ENCODE measurements at regions not wholly inside any gene's neighbourhood (a gene's known extent, or its start where the extent isn't known, plus 50 kb on each side); places are given as distances from the start of the nearest gene placed in this dataset.

DNA sequence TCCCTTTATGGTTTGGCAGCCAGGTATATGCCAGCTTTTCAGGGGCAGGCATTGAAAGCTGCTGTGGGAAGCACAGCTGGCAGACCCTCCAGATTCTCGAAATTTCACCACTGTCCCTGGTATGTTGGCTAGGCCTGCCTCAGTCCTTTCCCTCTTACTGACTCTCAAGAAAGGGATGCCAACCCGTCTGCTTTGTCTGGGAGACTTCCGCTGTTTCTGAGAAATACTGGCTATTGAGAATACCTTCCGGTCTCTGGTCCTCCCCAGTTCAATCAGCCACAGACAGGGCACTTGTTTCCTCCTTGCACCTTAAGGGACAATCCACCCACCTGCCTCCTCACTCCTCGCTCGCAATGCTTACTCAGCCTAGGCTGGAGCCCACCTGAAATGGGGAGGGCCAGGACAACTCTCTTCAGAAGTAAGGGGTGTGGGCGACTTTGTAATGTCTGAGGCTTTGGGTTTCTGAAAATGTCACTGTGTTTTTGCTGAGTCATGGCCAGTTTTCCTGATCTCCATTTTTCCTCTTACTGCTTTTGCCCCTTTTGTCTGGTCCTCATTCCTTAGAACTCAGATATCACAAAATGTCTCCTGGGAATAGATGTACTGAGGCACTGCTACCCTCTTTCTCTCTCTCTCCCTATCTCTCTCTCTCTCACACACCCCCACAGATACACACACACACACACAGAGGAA is 571.1 kb downstream of the TNS1 start:
- no peak for DNase-seq (ENCODE audit: low read depth)
- H3K4me3 ChIP-seq (ENCODE audit: low read depth, low read length) = no peak overlapping the region
- TF ChIP-seq, protein P1, sequence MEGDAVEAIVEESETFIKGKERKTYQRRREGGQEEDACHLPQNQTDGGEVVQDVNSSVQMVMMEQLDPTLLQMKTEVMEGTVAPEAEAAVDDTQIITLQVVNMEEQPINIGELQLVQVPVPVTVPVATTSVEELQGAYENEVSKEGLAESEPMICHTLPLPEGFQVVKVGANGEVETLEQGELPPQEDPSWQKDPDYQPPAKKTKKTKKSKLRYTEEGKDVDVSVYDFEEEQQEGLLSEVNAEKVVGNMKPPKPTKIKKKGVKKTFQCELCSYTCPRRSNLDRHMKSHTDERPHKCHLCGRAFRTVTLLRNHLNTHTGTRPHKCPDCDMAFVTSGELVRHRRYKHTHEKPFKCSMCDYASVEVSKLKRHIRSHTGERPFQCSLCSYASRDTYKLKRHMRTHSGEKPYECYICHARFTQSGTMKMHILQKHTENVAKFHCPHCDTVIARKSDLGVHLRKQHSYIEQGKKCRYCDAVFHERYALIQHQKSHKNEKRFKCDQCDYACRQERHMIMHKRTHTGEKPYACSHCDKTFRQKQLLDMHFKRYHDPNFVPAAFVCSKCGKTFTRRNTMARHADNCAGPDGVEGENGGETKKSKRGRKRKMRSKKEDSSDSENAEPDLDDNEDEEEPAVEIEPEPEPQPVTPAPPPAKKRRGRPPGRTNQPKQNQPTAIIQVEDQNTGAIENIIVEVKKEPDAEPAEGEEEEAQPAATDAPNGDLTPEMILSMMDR (conservative IDR thresholded peaks at IDR 0.05; ENCODE audit: low read depth, low read length) = no peak

GRCh38 chr2:217430916-217431576 is 571.2 kb upstream of the TNP1 start:
- no peak overlapping the region for H3K4me3 ChIP-seq (ENCODE audit: low read depth, low read length)
- DNase-seq (ENCODE audit: low read depth) = no peak
- TF ChIP-seq, protein P1 (conservative IDR thresholded peaks at IDR 0.05; ENCODE audit: low read depth, low read length) = no peak

- TF ChIP-seq, protein P1 (conservative IDR thresholded peaks at IDR 0.05; ENCODE audit: low read depth, low read length) = no peak
- DNase-seq (ENCODE audit: low read depth) = no peak
- no peak overlapping the region for H3K4me3 ChIP-seq (ENCODE audit: low read depth, low read length)
These were observed 570.2 kb upstream of the TNP1 start for GRCh38 chr2:217429981-217430500.

- H3K4me3 ChIP-seq (ENCODE audit: low read depth, low read length) = no peak overlapping the region
- TF ChIP-seq, protein P1 (conservative IDR thresholded peaks at IDR 0.05; ENCODE audit: low read depth, low read length) = no peak
- DNase-seq (ENCODE audit: low read depth) = no peak
These were observed 562.0 kb upstream of the TNP1 start for GRCh38 chr2:217421834-217422233.

DNA sequence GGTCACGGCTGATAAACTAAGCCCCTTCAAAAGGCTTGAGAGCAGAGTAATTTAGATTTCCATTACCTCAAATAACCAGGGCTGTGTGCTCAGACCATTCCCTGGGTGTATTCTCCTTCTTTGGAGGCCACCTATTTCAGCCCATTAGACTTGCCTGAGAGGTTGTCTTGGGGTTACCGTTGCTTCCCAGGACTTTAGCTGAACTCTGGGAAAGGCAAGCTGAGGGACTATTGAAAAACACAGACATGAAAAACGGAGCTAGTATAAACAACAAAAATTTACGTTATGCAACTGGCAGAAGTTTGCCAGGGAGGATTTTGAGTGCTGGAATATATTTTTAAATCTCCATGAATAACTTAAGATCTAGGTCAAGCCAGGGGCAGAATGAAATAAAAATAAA is 561.0 kb upstream of the TNP1 start:
- TF ChIP-seq, protein P1 (conservative IDR thresholded peaks at IDR 0.05; ENCODE audit: low read depth, low read length) = no peak
- H3K4me3 ChIP-seq (ENCODE audit: low read depth, low read length) = no peak overlapping the region
- DNase-seq (ENCODE audit: low read depth) = no peak

GRCh38 chr2:217419055-217419671 is 559.3 kb upstream of the TNP1 start:
- TF ChIP-seq, protein P1 (conservative IDR thresholded peaks at IDR 0.05; ENCODE audit: low read depth, low read length) = no peak
- no peak for DNase-seq (ENCODE audit: low read depth)
- H3K4me3 ChIP-seq (ENCODE audit: low read depth, low read length) = no peak overlapping the region

All from epithelial cell of proximal tubule (primary cell).